ENCODE measurements at regions not wholly inside any gene's neighbourhood (a gene's known extent, or its start where the extent isn't known, plus 50 kb on each side); places are given as distances from the start of the nearest gene placed in this dataset.

DNA sequence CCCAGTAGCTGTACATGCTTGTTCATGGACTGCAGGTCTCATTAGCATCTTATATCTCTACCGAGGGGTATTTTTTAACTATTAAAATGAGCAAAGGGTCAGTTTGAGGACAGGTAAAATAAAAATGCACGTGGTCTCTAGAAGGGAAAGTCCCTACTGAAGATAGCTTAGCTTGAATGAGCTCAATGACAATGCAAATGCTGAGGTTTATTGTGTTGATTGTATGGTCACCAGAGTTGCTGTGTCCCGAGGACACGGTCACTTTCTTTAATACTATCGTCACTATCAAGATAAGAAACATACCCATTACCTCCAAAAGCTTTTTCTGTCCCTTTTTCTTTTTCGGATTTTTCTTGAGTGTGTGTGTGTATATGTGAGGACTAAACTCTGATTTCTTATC lies 250.5 kb upstream of the PRKX start:
- H3K79me2 ChIP-seq (ENCODE audit: insufficient read depth, low read length): no peaks in the 10 kb centered on the region
- no peaks in the 10 kb centered on the region for H4K20me1 ChIP-seq (ENCODE audit: insufficient read depth, low read length, poor library complexity, severe bottlenecking)
- no peak overlapping the region for H3K9ac ChIP-seq (ENCODE audit: low read depth, low read length, poor library complexity, severe bottlenecking)
- H3K36me3 ChIP-seq (ENCODE audit: insufficient read depth, low read length): no peaks in the 10 kb centered on the region
- H3K4me3 ChIP-seq (ENCODE audit: low read length, poor library complexity, severe bottlenecking): no peak overlapping the region
- no peak overlapping the region for H2AFZ ChIP-seq (ENCODE audit: low read length)
- no peaks in the 10 kb centered on the region for H3K9me3 ChIP-seq (ENCODE audit: insufficient read depth, low read depth, low read length)
- no peaks in the 10 kb centered on the region for H3K4me1 ChIP-seq (ENCODE audit: insufficient read depth, low read length, poor library complexity, severe bottlenecking)
- no peaks in the 10 kb centered on the region for H3K27me3 ChIP-seq (ENCODE audit: insufficient read depth, low read length, poor library complexity, severe bottlenecking)
- H3K9me2 ChIP-seq (replicated peaks; ENCODE audit: low read depth, low read length): no peaks in the 10 kb centered on the region
- TF ChIP-seq, protein P1, sequence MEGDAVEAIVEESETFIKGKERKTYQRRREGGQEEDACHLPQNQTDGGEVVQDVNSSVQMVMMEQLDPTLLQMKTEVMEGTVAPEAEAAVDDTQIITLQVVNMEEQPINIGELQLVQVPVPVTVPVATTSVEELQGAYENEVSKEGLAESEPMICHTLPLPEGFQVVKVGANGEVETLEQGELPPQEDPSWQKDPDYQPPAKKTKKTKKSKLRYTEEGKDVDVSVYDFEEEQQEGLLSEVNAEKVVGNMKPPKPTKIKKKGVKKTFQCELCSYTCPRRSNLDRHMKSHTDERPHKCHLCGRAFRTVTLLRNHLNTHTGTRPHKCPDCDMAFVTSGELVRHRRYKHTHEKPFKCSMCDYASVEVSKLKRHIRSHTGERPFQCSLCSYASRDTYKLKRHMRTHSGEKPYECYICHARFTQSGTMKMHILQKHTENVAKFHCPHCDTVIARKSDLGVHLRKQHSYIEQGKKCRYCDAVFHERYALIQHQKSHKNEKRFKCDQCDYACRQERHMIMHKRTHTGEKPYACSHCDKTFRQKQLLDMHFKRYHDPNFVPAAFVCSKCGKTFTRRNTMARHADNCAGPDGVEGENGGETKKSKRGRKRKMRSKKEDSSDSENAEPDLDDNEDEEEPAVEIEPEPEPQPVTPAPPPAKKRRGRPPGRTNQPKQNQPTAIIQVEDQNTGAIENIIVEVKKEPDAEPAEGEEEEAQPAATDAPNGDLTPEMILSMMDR (conservative IDR thresholded peaks at IDR 0.05; ENCODE audit: low read length): no peak
- TF ChIP-seq EZH2phosphoT487 (IDR thresholded peaks at IDR 0.05; ENCODE audit: borderline replicate concordance): no peak
- no peak overlapping the region for H3K4me2 ChIP-seq (ENCODE audit: low read depth, low read length, poor library complexity, severe bottlenecking)
- no peaks in the 10 kb centered on the region for H3F3A ChIP-seq (ENCODE audit: low read depth)

DNA sequence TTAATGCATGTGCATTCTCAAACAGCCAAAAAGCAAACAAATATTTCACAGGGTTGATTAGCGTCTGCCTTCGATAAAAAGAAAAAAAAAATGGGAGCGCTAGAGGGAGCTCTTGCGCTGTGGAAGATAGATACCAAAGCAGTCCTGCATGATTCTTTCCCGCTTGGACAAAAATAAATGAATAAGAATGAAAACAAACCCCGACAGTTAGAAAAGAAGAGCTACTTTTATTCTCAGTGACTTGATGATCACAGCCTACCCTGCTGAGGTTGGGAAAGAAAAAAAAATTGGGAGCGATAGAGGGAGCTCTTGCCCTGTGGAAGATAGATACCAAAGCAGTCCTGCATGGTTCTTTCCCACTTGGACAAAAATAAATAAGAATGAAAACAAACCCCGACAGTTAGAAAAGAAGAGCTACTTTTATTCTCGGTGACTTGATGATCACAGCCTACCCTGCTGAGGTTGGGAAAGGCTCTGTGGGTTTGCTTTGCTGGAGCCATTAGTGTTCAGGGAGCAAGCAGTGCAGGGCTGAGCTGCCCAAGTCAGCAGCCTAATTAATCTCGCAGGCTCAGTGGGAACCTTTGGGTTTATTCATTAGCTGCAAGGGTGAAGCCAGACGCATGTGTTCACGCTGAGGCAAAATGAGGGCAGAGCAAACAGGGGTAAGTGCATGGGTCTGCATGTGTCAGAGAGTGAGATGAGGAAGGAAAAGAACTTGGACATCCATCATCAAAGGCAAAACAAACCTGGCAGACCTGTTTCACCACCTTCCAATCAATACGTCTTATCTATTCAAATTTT lies 249.3 kb upstream of the PRKX start:
- Histone ChIP-seq H3K79me2 (ENCODE audit: insufficient read depth, low read length) (no peaks in the 10 kb centered on the region), H3K4me1 (ENCODE audit: insufficient read depth, low read length, poor library complexity, severe bottlenecking) (no peaks in the 10 kb centered on the region), H3K36me3 (ENCODE audit: insufficient read depth, low read length) (no peaks in the 10 kb centered on the region), H3K27me3 (ENCODE audit: insufficient read depth, low read length, poor library complexity, severe bottlenecking) (no peaks in the 10 kb centered on the region), H2AFZ (ENCODE audit: low read length) (0 out of 2 replicates have a peak overlapping the region, but pooled peaks have one; percentile 36), H3K9ac (ENCODE audit: low read depth, low read length, poor library complexity, severe bottlenecking) (no peak overlapping the region), H4K20me1 (ENCODE audit: insufficient read depth, low read length, poor library complexity, severe bottlenecking) (no peaks in the 10 kb centered on the region), H3K4me2 (ENCODE audit: low read depth, low read length, poor library complexity, severe bottlenecking) (peak overlapping the region; percentile 16), H3K9me3 (ENCODE audit: insufficient read depth, low read depth, low read length) (no peaks in the 10 kb centered on the region), H3F3A (ENCODE audit: low read depth) (no peaks in the 10 kb centered on the region), H3K4me3 (ENCODE audit: low read length, poor library complexity, severe bottlenecking) (no peak overlapping the region), H3K9me2 (replicated peaks; ENCODE audit: low read depth, low read length) (no peaks in the 10 kb centered on the region)
- no peak for TF ChIP-seq EZH2phosphoT487 (IDR thresholded peaks at IDR 0.05; ENCODE audit: borderline replicate concordance)
- TF ChIP-seq, protein P1 (conservative IDR thresholded peaks at IDR 0.05; ENCODE audit: low read length): peak; percentile 68

DNA sequence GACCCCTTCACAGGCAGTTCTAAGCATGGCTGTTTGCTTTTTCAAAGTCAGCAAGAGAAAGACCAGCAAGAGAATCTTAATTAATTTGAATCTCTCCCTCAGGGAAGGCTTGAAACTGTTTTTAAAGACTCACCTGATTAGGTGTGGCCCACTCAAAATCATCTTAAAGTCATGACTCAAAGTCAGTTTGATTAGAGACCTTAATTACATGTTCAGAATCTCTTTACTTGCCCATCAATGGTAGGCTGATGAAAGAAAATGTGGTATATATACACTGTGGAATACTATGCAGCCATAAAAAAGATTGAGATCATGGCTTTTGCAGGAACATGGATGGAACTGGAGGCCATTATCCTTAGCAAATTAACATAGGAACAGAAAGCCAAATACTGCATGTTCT lies 247.5 kb upstream of the PRKX start:
- H3K9me2 ChIP-seq (replicated peaks; ENCODE audit: low read depth, low read length): no peaks in the 10 kb centered on the region
- H3K9ac ChIP-seq (ENCODE audit: low read depth, low read length, poor library complexity, severe bottlenecking): no peak overlapping the region
- no peak for TF ChIP-seq EZH2phosphoT487 (IDR thresholded peaks at IDR 0.05; ENCODE audit: borderline replicate concordance)
- TF ChIP-seq, protein P1 (conservative IDR thresholded peaks at IDR 0.05; ENCODE audit: low read length): no peak
- no peak overlapping the region for H3K4me3 ChIP-seq (ENCODE audit: low read length, poor library complexity, severe bottlenecking)
- no peak overlapping the region for H2AFZ ChIP-seq (ENCODE audit: low read length)
- no peaks in the 10 kb centered on the region for H3K36me3 ChIP-seq (ENCODE audit: insufficient read depth, low read length)
- H3K4me1 ChIP-seq (ENCODE audit: insufficient read depth, low read length, poor library complexity, severe bottlenecking): no peaks in the 10 kb centered on the region
- no peaks in the 10 kb centered on the region for H3F3A ChIP-seq (ENCODE audit: low read depth)
- H3K79me2 ChIP-seq (ENCODE audit: insufficient read depth, low read length): no peaks in the 10 kb centered on the region
- no peak overlapping the region for H3K4me2 ChIP-seq (ENCODE audit: low read depth, low read length, poor library complexity, severe bottlenecking)
- H4K20me1 ChIP-seq (ENCODE audit: insufficient read depth, low read length, poor library complexity, severe bottlenecking): no peaks in the 10 kb centered on the region
- no peaks in the 10 kb centered on the region for H3K27me3 ChIP-seq (ENCODE audit: insufficient read depth, low read length, poor library complexity, severe bottlenecking)
- H3K9me3 ChIP-seq (ENCODE audit: insufficient read depth, low read depth, low read length): no peaks in the 10 kb centered on the region

All from Loucy (cell line).